B cell (primary cell): ENCODE measurements at regions not wholly inside any gene's neighbourhood (a gene's known extent, or its start where the extent isn't known, plus 50 kb on each side); places are given as distances from the start of the nearest gene placed in this dataset.

ENCODE experiments used
- ATAC-seq: fragments of 200-7000 bp; cut with Tn5 transposase; one replicate; pipeline ENCODE4 v1.10.0; 2021; ENCODE audit warnings: low read depth, mild to moderate bottlenecking, moderate number of reproducible peaks, moderate library complexity
- CTCF ChIA-PET: fragments of 350-600 bp; sonication (Branson Sonifier 250); formaldehyde crosslinking; loops from one replicate; lab custom pipeline; 2021; ENCODE audit warnings: antibody characterized with exemption, inconsistent platforms; lab: Charles Lee
- POLR2A ChIA-PET: fragments of 350-600 bp; sonication (Branson Sonifier 250); formaldehyde crosslinking; loops from one replicate; lab custom pipeline; 2021; ENCODE audit warnings: antibody characterized with exemption; lab: Charles Lee
- DNase-seq: peaks from one replicate; pipeline ENCODE4 v3.0.0; 2013
- H2AFZ ChIP-seq: 2 replicates; pipeline ENCODE4 v1.6.1; 2012; ENCODE audit warnings: mild to moderate bottlenecking, low read depth, low read length; ENCODE audit not compliant: insufficient read depth, poor library complexity, severe bottlenecking
- H3K27ac ChIP-seq, 2 donors: 1 replicate in 1 of 2; 2 replicates in 1 of 2; pipeline ENCODE4 v1.5.1; 2012 to 2013; ENCODE audit warnings: low read length in 2 of 2, mild to moderate bottlenecking in 2 of 2, moderate library complexity in 1 of 2
- H3K27me3 ChIP-seq, 4 experiments: fragments of 200-600 bp in 1 of 4; sonication (generic) in 1 of 4; replicated peaks in 1 of 4; 1 replicate in 2 of 4; 2 replicates in 2 of 4; pipeline versions ENCODE4 v1.6.1 to v1.7.0; 2013 to 2016; ENCODE audit warnings: low read length in 3 of 4, mild to moderate bottlenecking in 2 of 4, mixed read lengths in 1 of 4, moderate library complexity in 1 of 4; ENCODE audit not compliant: insufficient read depth in 4 of 4, control insufficient read depth in 3 of 4; ENCODE audit errors: control extremely low read depth in 1 of 4
- H3K36me3 ChIP-seq, 2 experiments: replicated peaks in 1 of 2; 1 replicate in 1 of 2; 2 replicates in 1 of 2; pipeline versions ENCODE4 v1.6.1 to v1.7.1; 2013; ENCODE audit warnings: low read length in 1 of 2; ENCODE audit not compliant: insufficient read depth in 2 of 2, control insufficient read depth in 1 of 2; ENCODE audit errors: control extremely low read depth in 1 of 2, extremely low read depth in 1 of 2
- H3K4me1 ChIP-seq, 2 donors: fragments of 200-600 bp in 1 of 2; sonication (generic) in 1 of 2; 1 replicate in 1 of 2; 2 replicates in 1 of 2; pipeline versions ENCODE4 v1.5.1 to v1.6.1; 2013 to 2017; ENCODE audit warnings: low read length in 2 of 2; ENCODE audit not compliant: control insufficient read depth in 2 of 2, insufficient read depth in 2 of 2
- H3K4me2 ChIP-seq: replicated peaks from 2 replicates; pipeline ENCODE3; 2012; ENCODE audit warnings: mild to moderate bottlenecking, low read depth, low read length; ENCODE audit not compliant: poor library complexity, severe bottlenecking
- H3K4me3 ChIP-seq, 5 experiments: fragments of 200-600 bp in 1 of 5; sonication (generic) in 1 of 5; 1 replicate in 3 of 5; 2 replicates in 2 of 5; pipeline versions ENCODE4 v1.5.1 to v1.7.0; 2011 to 2016; ENCODE audit warnings: low read length in 4 of 5, mild to moderate bottlenecking in 4 of 5, low read depth in 2 of 5, control low read depth in 1 of 5, moderate library complexity in 1 of 5; ENCODE audit not compliant: insufficient read depth in 1 of 5; ENCODE audit errors: control extremely low read depth in 1 of 5, extremely low read depth in 1 of 5
- H3K79me2 ChIP-seq: fragments of 200-600 bp; sonication (generic); one replicate; pipeline ENCODE4 v1.6.0; 2016; ENCODE audit warnings: low read length; ENCODE audit not compliant: control insufficient read depth, insufficient read depth
- H3K9ac ChIP-seq: fragments of 200-600 bp; sonication (generic); 2 replicates; pipeline ENCODE4 v1.6.1; 2017; ENCODE audit warnings: mild to moderate bottlenecking, low read length, moderate library complexity
- H3K9me3 ChIP-seq, 3 donors: one replicate each; pipeline versions ENCODE4 v1.6.1 to v1.7.1; 2013; ENCODE audit warnings: low read length in 2 of 3; ENCODE audit not compliant: control insufficient read depth in 2 of 3, insufficient read depth in 1 of 3; ENCODE audit errors: control extremely low read depth in 1 of 3
- H4K20me1 ChIP-seq: 2 replicates; pipeline ENCODE4 v1.6.0; 2012; ENCODE audit warnings: mild to moderate bottlenecking, low read length; ENCODE audit not compliant: insufficient read depth, control insufficient read depth, poor library complexity, severe bottlenecking
- H3K27ac Mint-ChIP-seq: one replicate; pipeline ENCODE4 v1.8.0; 2021; ENCODE audit warnings: mixed read lengths
- H3K27me3 Mint-ChIP-seq: one replicate; pipeline ENCODE4 v1.8.0; 2021; ENCODE audit warnings: mixed read lengths
- H3K4me1 Mint-ChIP-seq: one replicate; pipeline ENCODE4 v1.8.0; 2021; ENCODE audit warnings: mixed read lengths
- H3K4me3 Mint-ChIP-seq: one replicate; pipeline ENCODE4 v1.8.0; 2021; ENCODE audit warnings: mixed read lengths
- H3K9me3 Mint-ChIP-seq: one replicate; pipeline ENCODE4 v1.8.0; 2022; ENCODE audit warnings: mixed read lengths; ENCODE audit not compliant: insufficient read depth
- EZH2 ChIP-seq: IDR thresholded peaks from 2 replicates; pipeline ENCODE4 v1.6.1; 2012; ENCODE audit warnings: borderline replicate concordance, low read depth, mild to moderate bottlenecking, moderate library complexity, low read length; ENCODE audit not compliant: insufficient read depth, poor library complexity, severe bottlenecking
- WGBS: methylation state at CpG from one replicate; pipeline ENCODE4 v1.1.5; 2013; ENCODE audit warnings: missing lambda C conversion rate; ENCODE audit not compliant: insufficient coverage; 5-methylcytosine and 5-hydroxymethylcytosine counted together
- intact Hi-C: fragments of 100-400 bp; cut with micrococcal nuclease; formaldehyde crosslinking; loops from one replicate; pipeline ENCODE4 v1.10.0; 2022
- TF ChIP-seq, protein P1 (sequence below): fragments of 200-600 bp; IDR thresholded peaks from one replicate; pipeline ENCODE4 v1.8.0; 2022; ENCODE audit warnings: antibody characterized with exemption, mild to moderate bottlenecking

DNA sequence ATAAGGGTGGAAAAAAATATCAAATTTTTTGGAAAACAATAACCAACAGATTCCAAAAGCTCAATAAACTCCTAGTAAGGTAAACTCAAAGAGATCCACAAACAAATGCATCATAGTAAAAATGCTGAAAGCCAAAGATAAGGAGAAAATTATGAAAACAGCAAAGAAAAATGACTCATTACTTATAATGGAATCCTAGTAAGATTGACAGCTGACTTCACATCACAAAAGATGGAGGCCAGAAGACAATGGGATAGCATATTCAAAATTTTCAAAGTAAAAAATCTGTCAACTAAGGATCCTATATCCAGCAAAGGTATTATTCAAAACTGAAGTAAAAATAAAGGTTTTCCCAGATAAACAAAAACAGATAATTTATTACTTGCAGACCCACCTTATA, 183.4 kb upstream of the VIPR2 start:
- no peak overlapping the region for H2AFZ ChIP-seq
- DNase-seq (no peak), ATAC-seq (no peak)
- POLR2A ChIA-PET = no interaction called here
- no peaks in the 10 kb centered on the region for H3K27me3 Mint-ChIP-seq
- no peaks in the 10 kb centered on the region for H3K36me3 ChIP-seq
- no peak overlapping the region for H3K4me3 ChIP-seq
- H3K27ac Mint-ChIP-seq = no peak overlapping the region
- no peaks in the 10 kb centered on the region for H3K79me2 ChIP-seq
- intact Hi-C loops = no loop called here
- no peak overlapping the region for H3K9ac ChIP-seq
- no peaks in the 10 kb centered on the region for H3K27me3 ChIP-seq
- no peaks in the 10 kb centered on the region for H4K20me1 ChIP-seq
- H3K27ac ChIP-seq = no peak overlapping the region
- H3K4me2 ChIP-seq = no peak overlapping the region
- H3K9me3 Mint-ChIP-seq = peaks cover 6% of the 10 kb centered on the region
- no peak for TF ChIP-seq EZH2
- TF ChIP-seq, protein P1, sequence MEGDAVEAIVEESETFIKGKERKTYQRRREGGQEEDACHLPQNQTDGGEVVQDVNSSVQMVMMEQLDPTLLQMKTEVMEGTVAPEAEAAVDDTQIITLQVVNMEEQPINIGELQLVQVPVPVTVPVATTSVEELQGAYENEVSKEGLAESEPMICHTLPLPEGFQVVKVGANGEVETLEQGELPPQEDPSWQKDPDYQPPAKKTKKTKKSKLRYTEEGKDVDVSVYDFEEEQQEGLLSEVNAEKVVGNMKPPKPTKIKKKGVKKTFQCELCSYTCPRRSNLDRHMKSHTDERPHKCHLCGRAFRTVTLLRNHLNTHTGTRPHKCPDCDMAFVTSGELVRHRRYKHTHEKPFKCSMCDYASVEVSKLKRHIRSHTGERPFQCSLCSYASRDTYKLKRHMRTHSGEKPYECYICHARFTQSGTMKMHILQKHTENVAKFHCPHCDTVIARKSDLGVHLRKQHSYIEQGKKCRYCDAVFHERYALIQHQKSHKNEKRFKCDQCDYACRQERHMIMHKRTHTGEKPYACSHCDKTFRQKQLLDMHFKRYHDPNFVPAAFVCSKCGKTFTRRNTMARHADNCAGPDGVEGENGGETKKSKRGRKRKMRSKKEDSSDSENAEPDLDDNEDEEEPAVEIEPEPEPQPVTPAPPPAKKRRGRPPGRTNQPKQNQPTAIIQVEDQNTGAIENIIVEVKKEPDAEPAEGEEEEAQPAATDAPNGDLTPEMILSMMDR = no peak
- H3K4me1 ChIP-seq = no peaks in the 10 kb centered on the region
- CTCF ChIA-PET = no interaction called here
- H3K4me3 Mint-ChIP-seq = no peak overlapping the region
- H3K9me3 ChIP-seq = peaks cover 0 to 20% (median 16%) of the 10 kb centered on the region in 3 donors
- H3K4me1 Mint-ChIP-seq = no peaks in the 10 kb centered on the region

- WGBS = no CpG with 5 or more reads among the region's 4 CpGs
- H3K27me3 ChIP-seq = peaks cover 0 to 3% (median 0%) of the 10 kb centered on the region in 4 experiments
- H3K4me2 ChIP-seq = no peak overlapping the region
- H3K4me1 Mint-ChIP-seq = no peaks in the 10 kb centered on the region
- no peak overlapping the region for H3K9ac ChIP-seq
- POLR2A ChIA-PET = no interaction called here
- TF ChIP-seq, protein P1 = no peak
- TF ChIP-seq EZH2 = no peak
- ATAC-seq (no peak), DNase-seq (no peak)
- peaks cover 6% of the 10 kb centered on the region for H3K9me3 Mint-ChIP-seq
- intact Hi-C loops = no loop called here
- H3K4me3 ChIP-seq = no peak overlapping the region
- peaks cover 0 to 15% (median 14%) of the 10 kb centered on the region in 3 donors for H3K9me3 ChIP-seq
- no peak overlapping the region for H3K27ac Mint-ChIP-seq
- no peaks in the 10 kb centered on the region for H3K36me3 ChIP-seq
- no peaks in the 10 kb centered on the region for H3K4me1 ChIP-seq
- no peak overlapping the region for H3K4me3 Mint-ChIP-seq
- H3K27ac ChIP-seq = no peak overlapping the region
- no peaks in the 10 kb centered on the region for H4K20me1 ChIP-seq
- H3K79me2 ChIP-seq = no peaks in the 10 kb centered on the region
- no peak overlapping the region for H2AFZ ChIP-seq
- peaks cover 3% of the 10 kb centered on the region for H3K27me3 Mint-ChIP-seq
- CTCF ChIA-PET = no interaction called here
These were observed 178.7 kb upstream of the VIPR2 start for GRCh38 chr7:159323359-159323758.
